Mammary epithelial cell (primary cell): ENCODE measurements at regions not wholly inside any gene's neighbourhood (a gene's known extent, or its start where the extent isn't known, plus 50 kb on each side); places are given as distances from the start of the nearest gene placed in this dataset.
"Not testable (repeated sequence)": the region's sequence is repeated elsewhere in the genome, so short reads cannot be mapped to it uniquely, and the experiment has no call there.

Experiments
- EZH2 ChIP-seq: IDR thresholded peaks from 2 replicates; pipeline ENCODE4 v1.6.1; 2012; ENCODE audit warnings: low read length, inconsistent platforms, borderline replicate concordance
- TF ChIP-seq, protein P1 (sequence below), 2 donors: IDR thresholded peaks in 1 of 2; conservative IDR thresholded peaks in 1 of 2; 2 replicates each; pipeline ENCODE4 v1.5.1; 2011 to 2012; ENCODE audit warnings: inconsistent platforms in 2 of 2, low read length in 2 of 2, mild to moderate bottlenecking in 2 of 2, control low read depth in 1 of 2, low read depth in 1 of 2; ENCODE audit not compliant: insufficient read depth in 1 of 2; ENCODE audit errors: extremely low read depth in 1 of 2

DNA sequence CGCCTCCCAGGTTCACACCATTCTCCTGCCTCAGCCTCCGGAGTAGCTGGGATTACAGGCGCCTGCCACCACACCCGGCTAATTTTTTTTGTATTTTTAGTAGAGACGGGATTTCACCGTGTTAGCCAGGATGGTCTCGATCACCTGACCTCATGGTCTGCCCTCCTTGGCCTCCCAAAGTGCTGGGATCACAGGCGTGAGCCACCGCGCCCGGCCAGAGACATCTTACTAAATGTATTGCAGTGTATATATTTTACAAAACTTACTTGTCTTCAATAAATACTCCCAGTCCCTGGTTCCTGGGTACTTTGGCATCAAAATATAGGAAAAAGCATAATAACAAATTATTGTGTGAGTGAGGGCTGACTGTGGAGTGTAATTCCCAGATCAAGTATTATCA lies 1053.7 kb downstream of the OLFM4 start:
- TF ChIP-seq, protein P1, sequence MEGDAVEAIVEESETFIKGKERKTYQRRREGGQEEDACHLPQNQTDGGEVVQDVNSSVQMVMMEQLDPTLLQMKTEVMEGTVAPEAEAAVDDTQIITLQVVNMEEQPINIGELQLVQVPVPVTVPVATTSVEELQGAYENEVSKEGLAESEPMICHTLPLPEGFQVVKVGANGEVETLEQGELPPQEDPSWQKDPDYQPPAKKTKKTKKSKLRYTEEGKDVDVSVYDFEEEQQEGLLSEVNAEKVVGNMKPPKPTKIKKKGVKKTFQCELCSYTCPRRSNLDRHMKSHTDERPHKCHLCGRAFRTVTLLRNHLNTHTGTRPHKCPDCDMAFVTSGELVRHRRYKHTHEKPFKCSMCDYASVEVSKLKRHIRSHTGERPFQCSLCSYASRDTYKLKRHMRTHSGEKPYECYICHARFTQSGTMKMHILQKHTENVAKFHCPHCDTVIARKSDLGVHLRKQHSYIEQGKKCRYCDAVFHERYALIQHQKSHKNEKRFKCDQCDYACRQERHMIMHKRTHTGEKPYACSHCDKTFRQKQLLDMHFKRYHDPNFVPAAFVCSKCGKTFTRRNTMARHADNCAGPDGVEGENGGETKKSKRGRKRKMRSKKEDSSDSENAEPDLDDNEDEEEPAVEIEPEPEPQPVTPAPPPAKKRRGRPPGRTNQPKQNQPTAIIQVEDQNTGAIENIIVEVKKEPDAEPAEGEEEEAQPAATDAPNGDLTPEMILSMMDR (conservative IDR thresholded peaks at IDR 0.05 in 1 of 2, IDR thresholded peaks at IDR 0.05 in 1 of 2; ENCODE audit: extremely low read depth in 1 of 2, insufficient read depth in 1 of 2, low read depth in 1 of 2, low read length in 2 of 2) = not testable (repeated sequence)
- TF ChIP-seq EZH2 = not testable (repeated sequence)
